ENCODE measurements at regions not wholly inside any gene's neighbourhood (a gene's known extent, or its start where the extent isn't known, plus 50 kb on each side); places are given as distances from the start of the nearest gene placed in this dataset.
"Not testable (repeated sequence)": the region's sequence is repeated elsewhere in the genome, so short reads cannot be mapped to it uniquely, and the experiment has no call there.

- TF ChIP-seq ZNF600 (tag by site-specific recombination; IDR thresholded peaks at IDR 0.05) (no peak), ZBTB48 (tag by site-specific recombination; IDR thresholded peaks at IDR 0.05) (no peak), ZNF341 (tag by site-specific recombination; IDR thresholded peaks at IDR 0.05; ENCODE audit: low read depth) (no peak), ZNF433 (tag by site-specific recombination; IDR thresholded peaks at IDR 0.05; ENCODE audit: low read depth) (no peak)
- H3K4me3 ChIP-seq (ENCODE audit: low read depth, low read length), result no peak overlapping the region
- H3K9me3 ChIP-seq (ENCODE audit: control insufficient read depth, insufficient read depth, low read depth, low read length), result no peaks in the 10 kb centered on the region
- ChIA-PET POLR2A (no interaction called here), CTCF (no interaction called here)
- H3K4me1 ChIP-seq (ENCODE audit: control insufficient read depth, insufficient read depth, low read length), result no peaks in the 10 kb centered on the region
- no peaks in the 10 kb centered on the region for H3K36me3 ChIP-seq (ENCODE audit: control insufficient read depth in 2 of 2, insufficient read depth in 1 of 2, low read length in 2 of 2)
- no peak overlapping the region for H3K27ac ChIP-seq (ENCODE audit: extremely low read depth, low read depth, low read length)
These were observed 775.7 kb downstream of the SI start for GRCh38 chr3:164302622-164303021.

- POLR2A ChIA-PET; CTCF ChIA-PET; H3K27ac ChIP-seq (ENCODE audit: extremely low read depth, low read depth, low read length); H3K4me3 ChIP-seq (ENCODE audit: low read depth, low read length); H3K9me3 ChIP-seq (ENCODE audit: control insufficient read depth, insufficient read depth, low read depth, low read length); H3K4me1 ChIP-seq (ENCODE audit: control insufficient read depth, insufficient read depth, low read length); H3K36me3 ChIP-seq (ENCODE audit: control insufficient read depth in 2 of 2, insufficient read depth in 1 of 2, low read length in 2 of 2): not testable (repeated sequence)
These were observed 786.8 kb downstream of the SI start for GRCh38 chr3:164291486-164291885.

GRCh38 chr3:164278550-164278949 is 799.7 kb downstream of the SI start:
- Histone ChIP-seq H3K9me3 (ENCODE audit: control insufficient read depth, insufficient read depth, low read depth, low read length) (no peaks in the 10 kb centered on the region), H3K4me3 (ENCODE audit: low read depth, low read length) (no peak overlapping the region), H3K4me1 (ENCODE audit: control insufficient read depth, insufficient read depth, low read length) (no peaks in the 10 kb centered on the region), H3K27ac (ENCODE audit: extremely low read depth, low read depth, low read length) (no peak overlapping the region), H3K36me3 (ENCODE audit: control insufficient read depth in 2 of 2, insufficient read depth in 1 of 2, low read length in 2 of 2) (no peaks in the 10 kb centered on the region)
- ChIA-PET CTCF (interaction anchor here (0.6 kb wide), 1 partner anchor 614 kb away, joined by 3 read pairs; no protein-coding TSS in a partner anchor), POLR2A (no interaction called here)
- no peak for TF ChIP-seq SP7 (tag by site-specific recombination; IDR thresholded peaks at IDR 0.05)
- no peak for TF ChIP-seq HIC1 (tag by site-specific recombination; IDR thresholded peaks at IDR 0.05)
- no peak for TF ChIP-seq PATZ1 (tag by site-specific recombination; IDR thresholded peaks at IDR 0.05)
- no peak for TF ChIP-seq ZNF404 (tag by site-specific recombination; IDR thresholded peaks at IDR 0.05)
- no peak for TF ChIP-seq ZNF10 (tag by site-specific recombination; IDR thresholded peaks at IDR 0.05)
- TF ChIP-seq ZNF354C (tag by site-specific recombination; IDR thresholded peaks at IDR 0.05; ENCODE audit: borderline replicate concordance, low read depth), result no peak
- TF ChIP-seq ZNF248 (tag by site-specific recombination; IDR thresholded peaks at IDR 0.05), result no peak

- CTCF ChIA-PET, result no interaction called here
- Histone ChIP-seq H3K27ac (ENCODE audit: extremely low read depth, low read depth, low read length) (no peak overlapping the region), H3K36me3 (ENCODE audit: control insufficient read depth in 2 of 2, insufficient read depth in 1 of 2, low read length in 2 of 2) (no peaks in the 10 kb centered on the region), H3K4me1 (ENCODE audit: control insufficient read depth, insufficient read depth, low read length) (no peaks in the 10 kb centered on the region), H3K9me3 (ENCODE audit: control insufficient read depth, insufficient read depth, low read depth, low read length) (no peaks in the 10 kb centered on the region), H3K4me3 (ENCODE audit: low read depth, low read length) (no peak overlapping the region)
- TF ChIP-seq TCF7L2 (IDR thresholded peaks at IDR 0.05; ENCODE audit: borderline replicate concordance, low read depth, low read length), result no peak
- TF ChIP-seq ZNF426 (tag by site-specific recombination; IDR thresholded peaks at IDR 0.05), result no peak
- no peak for TF ChIP-seq ZNF777 (tag by site-specific recombination; IDR thresholded peaks at IDR 0.05; ENCODE audit: borderline replicate concordance)
- TF ChIP-seq KLF7 (tag by site-specific recombination; IDR thresholded peaks at IDR 0.05; ENCODE audit: borderline replicate concordance), result no peak
- no peak for TF ChIP-seq ZNF792 (tag by site-specific recombination; IDR thresholded peaks at IDR 0.05)
- TF ChIP-seq ZBTB21 (tag by site-specific recombination; IDR thresholded peaks at IDR 0.05), result no peak
- POLR2A ChIA-PET, result no interaction called here
These were observed 811.2 kb downstream of the SI start for GRCh38 chr3:164267053-164267452.

Measured in HEK293 (cell line).